Kidney tubule cell (primary cell): ENCODE measurements at regions not wholly inside any gene's neighbourhood (a gene's known extent, or its start where the extent isn't known, plus 50 kb on each side); places are given as distances from the start of the nearest gene placed in this dataset.
A peak's percentile ranks its signal among the peaks of the same experiment; 100 is the strongest.
"Not testable (repeated sequence)": the region's sequence is repeated elsewhere in the genome, so short reads cannot be mapped to it uniquely, and the experiment has no call there.

Source experiments
- DNase-seq: peaks from one replicate; pipeline ENCODE4 v3.0.0-alpha.2; 2018; ENCODE audit warnings: low spot score

- DNase-seq, result no peak
Observed at GRCh38 chr5:83001796-83002381, 75.3 kb downstream of the TMEM167A start.

DNA sequence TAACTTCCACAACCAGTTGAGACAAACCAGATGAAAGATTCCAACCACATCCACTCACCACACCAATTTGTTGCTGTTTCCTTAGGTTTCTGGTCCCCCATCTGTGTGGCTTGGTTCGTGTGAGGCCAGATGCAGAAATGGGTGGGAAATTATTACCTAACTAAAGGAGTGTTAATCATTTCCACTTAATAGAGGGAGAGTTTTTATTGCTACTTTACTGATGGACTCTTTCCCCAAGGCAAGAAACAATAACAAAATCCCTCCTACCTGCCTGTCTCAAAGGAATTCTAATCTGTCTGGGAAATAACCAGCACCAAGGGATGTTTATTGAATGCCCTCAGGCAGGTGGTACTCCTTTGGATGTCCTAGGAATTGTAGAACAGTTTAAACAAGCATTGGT lies 76.3 kb downstream of the TMEM167A start:
- DNase-seq, result peak; percentile 77

GRCh38 chr5:83000428-83000827 lies 76.8 kb downstream of the TMEM167A start:
- peak; percentile 89 for DNase-seq

GRCh38 chr5:82993416-82993815 lies 83.8 kb downstream of the TMEM167A start:
- DNase-seq, result no peak

- DNase-seq, result no peak
Observed at GRCh38 chr5:82992646-82993045, 84.5 kb downstream of the TMEM167A start.

GRCh38 chr5:82991678-82992323 lies 85.4 kb downstream of the TMEM167A start:
- peak; percentile 6 for DNase-seq

- DNase-seq, result no peak
Observed at GRCh38 chr5:82991059-82991458, 86.1 kb downstream of the TMEM167A start.

DNA sequence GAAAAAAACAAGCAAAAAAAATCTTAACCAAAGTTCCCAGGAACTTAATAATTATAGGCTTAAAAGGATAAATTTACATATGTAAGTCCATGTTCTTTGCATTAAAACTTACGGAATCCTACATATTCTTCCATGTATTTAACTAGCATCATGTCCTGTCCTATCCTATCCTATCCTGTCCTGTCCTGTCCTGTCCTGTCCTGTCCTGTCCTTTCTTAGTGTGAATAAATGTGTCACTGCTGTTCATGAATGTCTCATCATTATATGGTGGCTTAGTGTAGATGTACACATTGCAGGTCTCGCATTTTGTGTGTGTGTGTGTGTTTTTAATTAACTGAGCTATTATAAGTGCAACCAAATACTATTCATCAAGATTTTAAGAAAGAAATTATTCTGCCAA lies 90.0 kb downstream of the TMEM167A start:
- DNase-seq, result no peak

DNA sequence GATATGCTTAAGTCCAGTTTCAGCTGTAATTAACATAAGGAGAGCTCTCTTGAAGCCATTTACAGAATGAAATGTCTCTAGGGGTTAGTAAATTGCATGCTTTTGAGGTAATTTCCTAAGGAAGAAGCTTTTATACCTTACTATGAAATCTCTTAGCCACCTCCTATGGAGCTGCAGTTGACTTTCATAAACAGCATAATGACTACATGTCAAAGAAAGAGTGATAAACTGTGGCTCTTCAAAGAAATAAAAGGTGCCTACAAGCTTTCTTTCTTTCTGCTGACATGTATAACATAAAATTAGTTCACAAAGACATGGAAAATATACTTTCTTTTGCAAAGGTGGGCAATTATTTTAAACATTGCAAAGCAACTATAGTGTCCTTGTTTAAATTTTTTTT lies 90.8 kb downstream of the TMEM167A start:
- no peak for DNase-seq

DNA sequence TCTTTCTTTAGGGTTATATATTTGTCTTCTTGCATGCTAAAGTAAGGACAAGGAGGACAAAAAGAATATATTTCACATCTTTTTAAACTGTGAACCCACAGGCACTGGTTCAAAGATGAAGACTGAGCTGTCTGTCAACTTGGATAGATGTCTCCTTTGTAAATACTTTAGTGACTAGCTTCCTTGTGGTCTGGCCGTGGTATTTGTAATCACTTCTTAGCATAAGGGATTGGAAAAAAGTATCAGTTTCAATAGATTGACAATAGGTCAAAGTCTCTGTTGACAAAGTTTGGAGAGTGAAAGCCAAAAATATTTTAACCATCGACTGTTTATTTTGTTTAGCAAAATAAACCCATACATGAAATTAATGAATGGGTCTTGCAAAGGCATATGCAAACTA lies 91.4 kb downstream of the TMEM167A start:
- DNase-seq, result no peak

DNA sequence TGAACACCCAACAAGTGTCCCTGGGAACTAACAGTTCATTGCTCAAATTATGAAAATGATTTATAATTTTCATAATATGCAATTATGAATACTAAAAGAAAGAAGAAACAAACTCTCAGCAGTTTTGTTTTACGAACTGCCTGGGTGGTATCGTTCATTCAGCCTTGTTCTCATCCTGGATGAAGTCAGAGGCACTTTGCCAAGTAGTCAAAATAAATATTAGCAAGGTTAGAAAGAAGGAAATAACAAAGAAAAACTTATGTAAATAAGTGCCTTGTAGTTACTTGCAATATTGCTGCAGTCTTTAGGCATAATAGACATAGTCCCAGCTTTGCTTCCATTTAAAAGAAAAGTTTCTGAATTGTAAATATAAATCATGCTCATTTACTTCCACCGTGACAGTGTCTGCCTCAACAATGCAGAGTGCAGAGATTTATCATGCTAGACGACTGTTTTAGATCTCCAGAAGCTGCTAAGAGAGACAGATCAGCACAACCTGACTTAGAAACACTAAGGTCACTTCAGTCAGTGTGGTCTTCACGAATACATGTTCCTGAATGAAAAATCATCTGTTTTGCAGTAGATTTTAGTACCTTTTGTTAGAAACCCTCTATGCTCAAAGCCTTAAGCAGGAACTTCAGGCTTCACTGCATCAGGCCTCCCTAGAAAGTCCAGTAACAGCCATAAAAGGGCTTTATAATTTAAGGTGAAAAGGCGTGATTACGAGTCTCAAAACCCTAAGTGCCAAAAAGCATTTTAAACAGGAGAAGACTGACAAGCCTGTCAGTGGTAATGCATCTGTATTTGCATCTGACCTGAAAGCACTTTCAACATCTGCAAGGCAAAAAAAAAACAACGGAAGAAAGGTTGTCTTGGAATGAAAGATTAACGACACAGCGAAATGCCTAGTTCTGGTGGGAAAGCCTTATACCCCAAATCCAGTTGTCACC lies 92.1 kb downstream of the TMEM167A start:
- peak; percentile 15 for DNase-seq

GRCh38 chr5:82982846-82983245 lies 94.3 kb downstream of the TMEM167A start:
- no peak for DNase-seq

- DNase-seq, result peak; percentile 88
Observed at GRCh38 chr5:82976887-82977286, 100.3 kb downstream of the TMEM167A start.

DNA sequence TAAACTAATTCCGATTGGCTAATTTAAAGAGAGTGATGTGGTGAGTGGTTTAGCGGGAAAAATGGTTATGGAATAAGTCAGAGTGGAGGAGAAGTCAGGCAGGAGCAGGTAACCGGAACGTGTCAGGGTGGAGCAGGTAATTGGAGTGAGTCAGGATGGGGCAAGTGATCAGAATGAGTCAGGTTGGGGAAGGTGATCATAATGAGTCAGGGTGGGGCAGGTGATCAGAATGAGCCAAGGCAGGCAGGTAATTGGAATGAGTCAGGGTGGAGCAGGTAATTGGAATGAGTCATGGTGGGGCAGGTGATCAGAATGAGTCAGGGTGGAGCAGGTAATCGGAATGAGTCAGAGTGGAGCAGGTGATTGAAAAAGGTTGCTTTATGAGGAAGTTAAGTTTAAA lies 101.4 kb downstream of the TMEM167A start:
- peak; percentile 86 for DNase-seq

DNA sequence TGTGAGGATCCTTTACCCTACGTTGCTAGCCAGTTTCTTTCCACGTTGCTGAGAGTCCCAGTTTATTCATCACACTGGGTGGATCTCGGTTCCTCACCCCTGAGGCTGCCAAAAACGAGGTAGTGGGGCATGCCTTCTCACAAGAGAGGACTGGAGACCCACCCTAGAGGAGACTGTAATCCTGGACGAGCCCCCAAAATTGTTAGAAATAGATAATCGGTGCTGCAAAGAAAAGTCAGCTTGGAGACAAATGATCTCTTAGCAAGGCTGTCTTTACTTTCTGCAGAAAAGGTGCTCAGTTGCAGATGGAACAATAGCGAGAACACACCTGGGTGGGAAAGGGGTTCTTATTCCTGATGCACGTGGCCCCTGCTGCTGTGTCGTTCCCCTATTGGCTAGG lies 101.8 kb downstream of the TMEM167A start:
- DNase-seq, result no peak

- not testable (repeated sequence) for DNase-seq
Observed at GRCh38 chr5:82974346-82974745, 102.8 kb downstream of the TMEM167A start.

DNA sequence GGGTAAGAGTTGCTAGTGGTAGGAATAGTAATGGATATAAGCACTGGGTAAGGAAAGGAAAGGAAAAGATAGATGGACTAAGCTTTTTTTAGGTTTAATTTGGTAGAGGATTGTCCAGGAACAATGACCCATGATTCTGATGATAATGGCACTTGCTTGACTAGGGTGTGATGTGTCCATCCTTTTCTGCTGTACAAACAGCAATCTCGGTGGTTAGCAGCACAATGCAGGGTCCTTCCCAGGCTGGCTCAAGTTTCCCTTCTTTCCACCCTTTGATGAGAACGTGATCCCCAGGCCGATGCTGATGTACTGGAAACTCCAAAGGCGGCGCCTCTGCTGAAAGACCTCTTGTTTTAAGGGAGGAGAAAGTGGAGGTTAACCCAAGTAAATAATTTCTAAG lies 105.3 kb downstream of the TMEM167A start:
- no peak for DNase-seq

DNA sequence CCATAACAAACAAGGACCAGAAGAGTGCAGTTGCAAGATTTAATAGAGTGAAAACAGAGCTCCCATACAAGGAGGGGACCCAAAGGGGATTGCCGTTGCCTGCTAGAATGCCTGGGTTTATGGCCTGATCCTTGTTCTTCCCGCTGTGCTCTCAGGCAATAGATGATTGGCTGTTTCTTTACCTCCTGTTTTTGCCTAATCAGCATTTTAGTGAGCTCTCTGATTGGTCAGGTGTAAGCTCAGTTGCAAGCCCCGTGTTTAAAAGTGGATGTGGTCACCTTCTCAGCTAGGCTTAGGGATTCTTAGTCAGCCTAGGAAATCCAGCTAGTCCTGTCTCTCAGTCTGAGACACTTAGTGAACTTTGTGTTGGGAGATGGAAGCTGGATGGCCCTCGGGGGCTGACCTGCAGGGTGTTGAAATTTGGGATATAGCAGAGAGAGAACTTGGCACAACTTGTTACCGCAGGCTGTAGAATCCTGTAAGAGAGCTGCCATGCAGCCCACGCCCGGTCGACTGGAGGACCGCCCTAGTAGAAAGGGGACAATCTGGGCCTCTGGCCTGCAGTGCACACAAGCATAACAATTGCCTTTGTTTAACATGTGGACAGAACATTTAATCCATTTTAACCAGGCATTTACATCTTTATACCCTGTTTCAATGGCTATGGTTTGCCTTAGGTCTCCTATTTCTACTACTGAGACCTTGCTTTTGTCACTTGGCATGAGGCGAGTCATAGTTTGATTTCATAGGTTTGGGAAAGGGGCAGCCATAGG lies 106.0 kb downstream of the TMEM167A start:
- DNase-seq, result not testable (repeated sequence)

DNA sequence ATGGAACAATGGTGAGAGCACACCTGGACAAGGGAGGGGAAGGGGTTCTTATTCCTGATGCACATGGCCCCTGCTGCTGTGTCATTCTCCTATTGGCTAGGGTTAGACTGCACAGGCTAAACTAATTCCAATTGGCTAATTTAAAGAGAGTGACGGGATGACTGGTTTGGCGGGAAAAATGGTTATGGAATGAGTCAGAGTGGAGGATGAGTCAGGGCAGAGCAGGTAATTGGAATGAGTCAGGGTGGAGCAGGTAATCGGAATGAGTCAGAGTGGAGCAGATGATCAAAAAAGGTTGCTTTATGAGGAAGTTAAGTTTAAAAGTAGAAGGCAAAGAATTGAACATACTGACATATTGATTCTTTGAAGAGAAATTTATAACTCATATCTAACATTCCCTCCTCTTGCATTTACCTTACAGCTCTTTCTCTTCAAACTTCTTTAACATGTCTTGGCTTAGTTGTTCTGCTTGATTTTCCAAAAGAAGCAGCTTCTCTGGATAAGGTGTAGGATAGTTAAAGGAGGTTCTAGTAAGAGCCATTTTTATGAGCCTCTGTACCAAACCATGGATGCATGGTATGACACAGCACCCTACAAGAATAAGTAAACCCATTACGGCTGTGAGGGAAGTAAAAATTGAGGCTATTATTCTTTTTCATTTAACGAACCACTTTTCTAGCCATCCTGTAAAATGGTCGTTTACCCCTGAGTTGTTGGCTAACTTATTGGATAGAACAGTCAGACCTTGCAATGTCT lies 107.8 kb downstream of the TMEM167A start:
- peak; percentile 79 for DNase-seq

- DNase-seq, result no peak
Observed at GRCh38 chr5:82967072-82967471, 110.1 kb downstream of the TMEM167A start.

DNA sequence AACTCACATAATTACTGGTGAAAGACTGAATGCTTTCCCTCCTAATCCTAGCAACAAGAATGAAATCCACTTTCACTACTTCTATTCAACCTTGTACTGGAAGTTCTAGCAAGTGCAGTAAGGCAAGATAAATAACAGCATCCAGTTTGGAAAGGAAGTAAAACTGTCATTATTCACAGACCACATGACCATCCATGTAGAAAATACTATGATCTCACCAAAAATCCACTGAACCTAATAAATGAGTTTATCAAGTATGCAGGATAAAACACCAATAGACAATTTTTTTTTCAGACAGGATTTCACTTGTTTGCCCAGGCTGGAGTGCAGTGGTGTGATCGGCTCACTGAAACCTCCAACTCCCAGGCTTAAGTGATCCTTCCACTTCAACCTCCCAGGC lies 117.7 kb downstream of the TMEM167A start:
- peak; percentile 58 for DNase-seq
